BE2C (cell line): ENCODE measurements at regions not wholly inside any gene's neighbourhood (a gene's known extent, or its start where the extent isn't known, plus 50 kb on each side); places are given as distances from the start of the nearest gene placed in this dataset.

Experiments
- DNase-seq: peaks from one replicate; pipeline ENCODE4 v3.0.0-alpha.2; 2020
- H3K27me3 ChIP-seq: fragments of 250-450 bp; sonication (Bioruptor Pico); 2 replicates; pipeline ENCODE4 v1.5.1; 2020; ENCODE audit warnings: mild to moderate bottlenecking
- H3K36me3 ChIP-seq: fragments of 250-450 bp; sonication (Bioruptor Pico); 2 replicates; pipeline ENCODE4 v1.5.1; 2020; ENCODE audit warnings: mild to moderate bottlenecking
- H3K4me1 ChIP-seq: fragments of 250-450 bp; sonication (Bioruptor Pico); 2 replicates; pipeline ENCODE4 v1.5.1; 2020
- H3K4me3 ChIP-seq: 2 replicates; pipeline ENCODE4 v1.5.1; 2011; ENCODE audit warnings: low read depth, low read length
- H3K9me3 ChIP-seq: fragments of 250-450 bp; sonication (Bioruptor Pico); 2 replicates; pipeline ENCODE4 v1.5.1; 2020
- CTCF ChIP-seq: IDR thresholded peaks from 2 replicates; pipeline ENCODE4 v1.5.1; 2012; ENCODE audit warnings: mild to moderate bottlenecking, low read depth, low read length

- no peaks in the 10 kb centered on the region for H3K9me3 ChIP-seq
- no peak overlapping the region for H3K4me3 ChIP-seq
- H3K27me3 ChIP-seq, result peaks cover 7% of the 10 kb centered on the region; the same call in 1 of the 2 replicates
- no peaks in the 10 kb centered on the region for H3K4me1 ChIP-seq
- peak; percentile 80 for DNase-seq
- H3K36me3 ChIP-seq, result no peaks in the 10 kb centered on the region
- no peak for TF ChIP-seq CTCF
Measured at GRCh38 chr6:27684264-27685211, 211.6 kb upstream of the ZNF184 start.

GRCh38 chr6:27679964-27680694 is 207.2 kb upstream of the ZNF184 start:
- no peak for DNase-seq
- no peak for TF ChIP-seq CTCF
- Histone ChIP-seq H3K36me3 (no peaks in the 10 kb centered on the region), H3K27me3 (peaks cover 12% of the 10 kb centered on the region; the same call in 1 of the 2 replicates), H3K4me3 (peak overlapping the region; percentile 35), H3K9me3 (no peaks in the 10 kb centered on the region), H3K4me1 (no peaks in the 10 kb centered on the region)

- H3K4me3 ChIP-seq, result peak overlapping the region; percentile 35
- no peak for TF ChIP-seq CTCF
- DNase-seq, result no peak
- H3K27me3 ChIP-seq, result peaks cover 12% of the 10 kb centered on the region; the same call in 1 of the 2 replicates
- H3K4me1 ChIP-seq, result no peaks in the 10 kb centered on the region
- H3K36me3 ChIP-seq, result no peaks in the 10 kb centered on the region
- no peaks in the 10 kb centered on the region for H3K9me3 ChIP-seq
Measured at GRCh38 chr6:27679308-27679963, 206.5 kb upstream of the ZNF184 start.

- no peak for TF ChIP-seq CTCF
- Histone ChIP-seq H3K36me3 (no peaks in the 10 kb centered on the region), H3K27me3 (peaks cover 12% of the 10 kb centered on the region; the same call in 1 of the 2 replicates), H3K9me3 (no peaks in the 10 kb centered on the region), H3K4me1 (no peaks in the 10 kb centered on the region), H3K4me3 (no peak overlapping the region)
- no peak for DNase-seq
Measured at GRCh38 chr6:27678469-27678868, 205.6 kb upstream of the ZNF184 start.

- no peak overlapping the region for H3K4me3 ChIP-seq
- DNase-seq, result no peak
- no peaks in the 10 kb centered on the region for H3K9me3 ChIP-seq
- H3K4me1 ChIP-seq, result no peaks in the 10 kb centered on the region; the same call in 1 of the 2 replicates
- no peak for TF ChIP-seq CTCF
- H3K36me3 ChIP-seq, result no peaks in the 10 kb centered on the region
- H3K27me3 ChIP-seq, result peaks cover 7% of the 10 kb centered on the region; the same call in 1 of the 2 replicates
Measured at GRCh38 chr6:27674882-27675281, 202.0 kb upstream of the ZNF184 start.
